Prostate gland (tissue), 2 donors: ENCODE measurements at regions not wholly inside any gene's neighbourhood (a gene's known extent, or its start where the extent isn't known, plus 50 kb on each side); places are given as distances from the start of the nearest gene placed in this dataset.
"Not testable (repeated sequence)": the region's sequence is repeated elsewhere in the genome, so short reads cannot be mapped to it uniquely, and the experiment has no call there.

ENCODE experiments used
- DNase-seq: peaks from one replicate; pipeline ENCODE4 v3.0.0-alpha.2; 2019; ENCODE audit warnings: low spot score
- H3K27ac ChIP-seq, 2 donors: fragments of 200-600 bp; sonication (generic); 2 replicates each; pipeline ENCODE4 v1.5.1; 2017 to 2019
- H3K27me3 ChIP-seq: fragments of 200-600 bp; sonication (generic); replicated peaks from 2 replicates; pipeline ENCODE4 v1.5.1; 2019; ENCODE audit not compliant: insufficient read depth
- H3K36me3 ChIP-seq, 2 donors: fragments of 200-600 bp; sonication (generic); 1 replicate in 1 of 2; 2 replicates in 1 of 2; pipeline versions ENCODE4 v1.5.1 to v1.8.1; 2017 to 2019
- H3K4me1 ChIP-seq: fragments of 200-600 bp; sonication (generic); replicated peaks from 2 replicates; pipeline ENCODE4 v1.5.1; 2019
- H3K4me3 ChIP-seq, 2 donors: fragments of 200-600 bp; sonication (generic); 2 replicates each; pipeline ENCODE4 v1.5.1; 2017 to 2019
- H3K9me3 ChIP-seq: fragments of 200-600 bp; sonication (generic); 2 replicates; pipeline ENCODE4 v1.5.1; 2017
- POLR2A ChIP-seq: fragments of 450-650 bp; IDR thresholded peaks from one replicate; pipeline ENCODE4 v1.6.1; 2016; ENCODE audit warnings: antibody characterized with exemption, mild to moderate bottlenecking
- POLR2AphosphoS5 ChIP-seq: sonication (generic); formaldehyde crosslinking; IDR thresholded peaks from one replicate; pipeline ENCODE4 v1.6.1; 2017; ENCODE audit warnings: antibody characterized with exemption
- WGBS: methylation state at CpG from one replicate; pipeline ENCODE4 v1.1.5; 2018; 5-methylcytosine and 5-hydroxymethylcytosine counted together
- intact Hi-C: fragments of 100-400 bp; cut with DNase I; formaldehyde crosslinking; loops from one replicate; pipeline ENCODE4 v1.14.2; 2022
- TF ChIP-seq, protein P1 (sequence below), 4 experiments: fragments of 200-600 bp in 2 of 4; fragments of 450-650 bp in 2 of 4; sonication (generic) in 2 of 4; IDR thresholded peaks; 1 replicate in 3 of 4; 2 replicates in 1 of 4; pipeline ENCODE4 v1.5.1; 2016 to 2019; ENCODE audit warnings: antibody characterized with exemption in 4 of 4, mild to moderate bottlenecking in 2 of 4, moderate library complexity in 2 of 4

DNA sequence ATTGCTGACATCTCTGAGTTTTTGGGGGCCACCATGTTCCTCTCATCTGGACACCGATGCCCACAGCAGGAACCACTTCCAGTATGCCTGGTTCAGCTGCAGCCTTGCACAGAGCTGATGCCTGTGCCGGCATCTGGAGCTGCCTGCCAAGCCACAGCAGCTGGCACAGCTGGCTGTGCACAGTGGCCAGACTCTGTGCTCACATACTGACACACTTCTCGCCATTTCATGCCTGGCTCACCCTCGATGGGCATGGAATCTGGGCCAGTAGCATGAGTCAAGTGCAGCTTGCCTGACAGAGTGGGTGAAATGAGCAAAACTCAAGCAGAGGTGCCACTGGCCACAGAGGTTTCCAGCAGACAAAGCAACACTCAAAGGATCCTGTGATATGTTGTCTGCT, 863.4 kb downstream of the DNAH5 start:
- no peaks in the 10 kb centered on the region for H3K4me1 ChIP-seq
- DNase-seq, result no peak
- H3K4me3 ChIP-seq, result no peak overlapping the region
- H3K27ac ChIP-seq, result no peak overlapping the region
- no peaks in the 10 kb centered on the region for H3K9me3 ChIP-seq
- H3K36me3 ChIP-seq, result no peaks in the 10 kb centered on the region
- TF ChIP-seq, protein P1, sequence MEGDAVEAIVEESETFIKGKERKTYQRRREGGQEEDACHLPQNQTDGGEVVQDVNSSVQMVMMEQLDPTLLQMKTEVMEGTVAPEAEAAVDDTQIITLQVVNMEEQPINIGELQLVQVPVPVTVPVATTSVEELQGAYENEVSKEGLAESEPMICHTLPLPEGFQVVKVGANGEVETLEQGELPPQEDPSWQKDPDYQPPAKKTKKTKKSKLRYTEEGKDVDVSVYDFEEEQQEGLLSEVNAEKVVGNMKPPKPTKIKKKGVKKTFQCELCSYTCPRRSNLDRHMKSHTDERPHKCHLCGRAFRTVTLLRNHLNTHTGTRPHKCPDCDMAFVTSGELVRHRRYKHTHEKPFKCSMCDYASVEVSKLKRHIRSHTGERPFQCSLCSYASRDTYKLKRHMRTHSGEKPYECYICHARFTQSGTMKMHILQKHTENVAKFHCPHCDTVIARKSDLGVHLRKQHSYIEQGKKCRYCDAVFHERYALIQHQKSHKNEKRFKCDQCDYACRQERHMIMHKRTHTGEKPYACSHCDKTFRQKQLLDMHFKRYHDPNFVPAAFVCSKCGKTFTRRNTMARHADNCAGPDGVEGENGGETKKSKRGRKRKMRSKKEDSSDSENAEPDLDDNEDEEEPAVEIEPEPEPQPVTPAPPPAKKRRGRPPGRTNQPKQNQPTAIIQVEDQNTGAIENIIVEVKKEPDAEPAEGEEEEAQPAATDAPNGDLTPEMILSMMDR (IDR thresholded peaks at IDR 0.05), result no peak
- TF ChIP-seq POLR2A, result no peak
- TF ChIP-seq POLR2AphosphoS5, result no peak
- intact Hi-C loops, result no loop called here
- 92% methylated on average over 4 of the region's 4 CpGs for WGBS
- H3K27me3 ChIP-seq, result no peaks in the 10 kb centered on the region

- H3K9me3 ChIP-seq, H3K27me3 ChIP-seq, H3K27ac ChIP-seq, H3K4me1 ChIP-seq, DNase-seq, H3K4me3 ChIP-seq, intact Hi-C loops, H3K36me3 ChIP-seq: not testable (repeated sequence)
- WGBS, result 73% methylated on average over 4 of the region's 4 CpGs
Observed at GRCh38 chr5:13072936-13073335, 871.6 kb downstream of the DNAH5 start.

GRCh38 chr5:13063088-13063487, 881.4 kb downstream of the DNAH5 start:
- H3K36me3 ChIP-seq, result no peaks in the 10 kb centered on the region
- no peaks in the 10 kb centered on the region for H3K9me3 ChIP-seq
- no peak for DNase-seq
- no peak overlapping the region for H3K27ac ChIP-seq
- no peaks in the 10 kb centered on the region for H3K4me1 ChIP-seq
- no peaks in the 10 kb centered on the region for H3K27me3 ChIP-seq
- 84% methylated on average over 1 of the region's 1 CpG for WGBS
- TF ChIP-seq POLR2AphosphoS5 (no peak), POLR2A (no peak)
- TF ChIP-seq, protein P1 (IDR thresholded peaks at IDR 0.05), result no peak
- H3K4me3 ChIP-seq, result no peak overlapping the region
- intact Hi-C loops, result no loop called here

DNA sequence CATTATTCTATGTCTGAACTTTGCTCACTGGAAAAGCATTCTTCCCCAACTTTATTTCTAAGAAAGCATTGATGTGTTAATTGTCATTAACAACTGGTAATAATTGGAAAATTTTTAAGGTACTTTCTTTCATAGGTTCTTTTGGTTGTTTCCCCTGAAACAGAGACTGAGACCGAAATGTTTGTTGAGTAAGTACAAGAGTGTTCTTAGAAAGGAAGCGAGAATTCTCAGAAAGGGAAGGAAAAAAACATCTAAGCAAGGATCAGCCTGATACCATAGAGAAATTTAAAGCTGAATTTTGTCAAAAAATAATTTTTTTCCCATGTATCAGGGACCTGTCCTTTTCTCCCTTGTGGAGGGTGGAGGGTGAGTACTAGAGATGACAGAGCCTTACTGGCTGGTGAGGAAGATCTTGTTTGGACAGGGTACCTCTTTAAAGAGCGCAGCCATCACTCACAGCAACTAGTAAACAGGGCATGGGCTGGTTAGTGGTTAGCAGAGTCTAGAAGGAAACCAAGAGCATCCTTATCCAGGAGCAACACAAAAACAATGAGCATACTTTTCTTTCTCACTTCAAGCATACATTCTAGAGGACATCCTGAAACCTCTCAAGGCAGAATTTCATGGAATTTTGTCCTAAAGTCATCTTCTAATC, 898.5 kb downstream of the DNAH5 start:
- H3K9me3 ChIP-seq, result no peaks in the 10 kb centered on the region
- intact Hi-C loops, result no loop called here
- H3K4me3 ChIP-seq, result no peak overlapping the region
- WGBS, result 79% methylated on average over 3 of the region's 3 CpGs
- no peaks in the 10 kb centered on the region for H3K4me1 ChIP-seq
- no peaks in the 10 kb centered on the region for H3K36me3 ChIP-seq
- H3K27me3 ChIP-seq, result no peaks in the 10 kb centered on the region
- DNase-seq, result no peak
- H3K27ac ChIP-seq, result no peak overlapping the region
- TF ChIP-seq POLR2A (no peak), POLR2AphosphoS5 (no peak)
- TF ChIP-seq, protein P1 (IDR thresholded peaks at IDR 0.05), result no peak

- no peaks in the 10 kb centered on the region for H3K4me1 ChIP-seq
- no peak for DNase-seq
- intact Hi-C loops, result no loop called here
- TF ChIP-seq POLR2AphosphoS5, result no peak
- no peak for TF ChIP-seq POLR2A
- TF ChIP-seq, protein P1 (IDR thresholded peaks at IDR 0.05), result no peak
- no peak overlapping the region for H3K27ac ChIP-seq
- WGBS, result 38% methylated on average over 2 of the region's 2 CpGs
- H3K4me3 ChIP-seq, result no peak overlapping the region
- no peaks in the 10 kb centered on the region for H3K9me3 ChIP-seq
- H3K36me3 ChIP-seq, result no peaks in the 10 kb centered on the region
- H3K27me3 ChIP-seq, result no peaks in the 10 kb centered on the region
Observed at GRCh38 chr5:13034061-13034460, 910.4 kb downstream of the DNAH5 start.
